GM12878 (cell line): ENCODE measurements at regions not wholly inside any gene's neighbourhood (a gene's known extent, or its start where the extent isn't known, plus 50 kb on each side); places are given as distances from the start of the nearest gene placed in this dataset.

Experiments
- ATAC-seq: fragments of 200-7000 bp; cut with Tn5 transposase; 3 replicates; pipeline ENCODE4 v1.9.1; 2020; ENCODE audit warnings: mild to moderate bottlenecking, moderate library complexity
- BruUV-seq: library from RNA; stranded (reverse); fragments of 400-500 nt; replicated peaks from 2 replicates; lab custom pipeline; 2021; lab: Mats Ljungman, UMichigan
- CTCF ChIA-PET: fragments of 300-600 bp; sonication (Branson Sonifier 250); formaldehyde crosslinking; extraction: SDS; loops from one replicate; lab custom pipeline; 2021; ENCODE audit warnings: inconsistent platforms; lab: Yijun Ruan, JAX
- POLR2A ChIA-PET: fragments of 350-600 bp; formaldehyde crosslinking; extraction: SDS; loops from one replicate; lab custom pipeline; 2021; ENCODE audit warnings: inconsistent platforms; lab: Charles Lee
- RAD21 ChIA-PET: fragments of 300-600 bp; sonication (Branson Sonifier 250); formaldehyde crosslinking; loops from one replicate; lab custom pipeline; 2023; ENCODE audit warnings: antibody characterized with exemption; ENCODE audit not compliant: unreplicated experiment; lab: Charles Lee
- SMC1A ChIA-PET: fragments of 300-600 bp; sonication (Branson Sonifier 250); formaldehyde crosslinking; loops from one replicate; lab custom pipeline; 2023; ENCODE audit not compliant: unreplicated experiment, uncharacterized antibody; lab: Charles Lee
- DNase-seq: peaks from one replicate; pipeline ENCODE4 v3.0.0-alpha.2; 2011; ENCODE audit warnings: low read depth, low spot score
- FAIRE-seq: peaks from 3 replicates; lab custom pipeline; 2011; peaks lifted over from hg19 to GRCh38; lab: Jason Lieb, UNC
- H2AFZ ChIP-seq: 2 replicates; pipeline ENCODE4 v1.6.0; 2011; ENCODE audit warnings: low read depth, low read length, control low read depth; ENCODE audit not compliant: control insufficient read depth
- H3K27ac ChIP-seq: 2 replicates; pipeline ENCODE4 v1.5.1; 2011; ENCODE audit warnings: control low read depth; ENCODE audit not compliant: control insufficient read depth, insufficient read depth
- H3K27me3 ChIP-seq, 2 experiments: replicated peaks in 1 of 2; 2 replicates each; pipeline versions ENCODE4 v1.6.0 to v1.6.1; 2011; ENCODE audit warnings: low read length in 1 of 2; ENCODE audit not compliant: control insufficient read depth in 2 of 2, insufficient read depth in 2 of 2
- H3K36me3 ChIP-seq, 2 experiments: 2 replicates each; pipeline ENCODE4 v1.5.1; 2011; ENCODE audit warnings: low read length in 1 of 2; ENCODE audit not compliant: control insufficient read depth in 2 of 2, insufficient read depth in 2 of 2
- H3K4me1 ChIP-seq: 2 replicates; pipeline ENCODE4 v1.6.1; 2011; ENCODE audit warnings: mild to moderate bottlenecking, low read length, moderate library complexity, mixed read lengths; ENCODE audit not compliant: control insufficient read depth, insufficient read depth
- H3K4me2 ChIP-seq: 2 replicates; pipeline ENCODE4 v1.6.0; 2011; ENCODE audit warnings: control low read depth; ENCODE audit not compliant: control insufficient read depth, insufficient read depth
- H3K4me3 ChIP-seq: fragments of 200-600 bp; sonication (generic); 2 replicates; pipeline ENCODE4 v1.5.1; 2016
- H3K79me2 ChIP-seq: 2 replicates; pipeline ENCODE4 v1.6.0; 2011; ENCODE audit warnings: low read length; ENCODE audit not compliant: control insufficient read depth, insufficient read depth
- H3K9ac ChIP-seq: 2 replicates; pipeline ENCODE4 v1.8.0; 2011; ENCODE audit warnings: low read length, control low read depth, mixed read lengths; ENCODE audit not compliant: control insufficient read depth, insufficient read depth
- H3K9me3 ChIP-seq: replicated peaks from 3 replicates; pipeline ENCODE4 v1.5.1; 2011; ENCODE audit warnings: mild to moderate bottlenecking, low read length; ENCODE audit not compliant: control insufficient read depth, insufficient read depth
- H4K20me1 ChIP-seq: 2 replicates; pipeline ENCODE4 v1.6.0; 2011; ENCODE audit not compliant: control insufficient read depth, insufficient read depth
- ASH2L ChIP-seq: fragments of 300-600, 200-600 bp; sonication (generic); IDR thresholded peaks from 2 replicates; pipeline ENCODE4 v1.6.1; 2017; ENCODE audit warnings: low read depth, mild to moderate bottlenecking, borderline replicate concordance
- BRCA1 ChIP-seq: IDR thresholded peaks from 2 replicates; pipeline ENCODE4 v1.6.1; 2011; ENCODE audit warnings: low read depth, low read length, improper control_type of control experiment
- CHD2 ChIP-seq: IDR thresholded peaks from 2 replicates; pipeline ENCODE4 v1.6.1; 2011; ENCODE audit warnings: low read depth, low read length, improper control_type of control experiment, borderline replicate concordance
- MLLT1 ChIP-seq: fragments of 450-650 bp; IDR thresholded peaks from 2 replicates; pipeline ENCODE4 v1.6.1; 2016; ENCODE audit warnings: mild to moderate bottlenecking
- MTA2 ChIP-seq: fragments of 450-650 bp; IDR thresholded peaks from 2 replicates; pipeline ENCODE4 v1.6.1; 2016; ENCODE audit warnings: low read depth, mild to moderate bottlenecking, moderate library complexity
- NFXL1 ChIP-seq: fragments of 450-650 bp; IDR thresholded peaks from 2 replicates; pipeline ENCODE4 v1.6.1; 2017; ENCODE audit warnings: antibody characterized with exemption, mild to moderate bottlenecking, borderline replicate concordance
- NR2C1 ChIP-seq: fragments of 450-650 bp; IDR thresholded peaks from 2 replicates; pipeline ENCODE4 v1.6.1; 2017; ENCODE audit warnings: antibody characterized with exemption, mild to moderate bottlenecking, moderate library complexity
- NR2F1 ChIP-seq: fragments of 450-650 bp; conservative IDR thresholded peaks from 2 replicates; pipeline ENCODE4 v1.6.1; 2017; ENCODE audit warnings: mild to moderate bottlenecking
- POU2F2 ChIP-seq: IDR thresholded peaks from 3 replicates; pipeline ENCODE4 v1.6.1; 2011; ENCODE audit warnings: low read depth, mild to moderate bottlenecking, low read length, borderline replicate concordance
- RBBP5 ChIP-seq: fragments of 200-600 bp; sonication (generic); conservative IDR thresholded peaks from 2 replicates; pipeline ENCODE4 v1.6.1; 2016
- RELA ChIP-seq: fragments of 450-650 bp; IDR thresholded peaks from 2 replicates; pipeline ENCODE4 v1.8.0; 2014; ENCODE audit warnings: borderline replicate concordance; ENCODE audit not compliant: partially characterized antibody
- RFX5 ChIP-seq: IDR thresholded peaks from 2 replicates; pipeline ENCODE4 v1.6.1; 2011; ENCODE audit warnings: low read depth, low read length, improper control_type of control experiment
- SIN3A ChIP-seq: IDR thresholded peaks from 2 replicates; pipeline ENCODE4 v1.6.1; 2012; ENCODE audit warnings: low read depth, low read length, improper control_type of control experiment
- YBX1 ChIP-seq: fragments of 450-650 bp; IDR thresholded peaks from 2 replicates; pipeline ENCODE4 v1.6.1; 2016; ENCODE audit warnings: antibody characterized with exemption
- ZNF592 ChIP-seq: fragments of 450-650 bp; IDR thresholded peaks from 2 replicates; pipeline ENCODE4 v1.6.1; 2017; ENCODE audit warnings: mild to moderate bottlenecking, moderate library complexity
- ZNF687 ChIP-seq: fragments of 450-650 bp; IDR thresholded peaks from 2 replicates; pipeline ENCODE4 v1.6.1; 2017; ENCODE audit warnings: mild to moderate bottlenecking, moderate library complexity
- WGBS: methylation state at CpG from one replicate; pipeline ENCODE4 v1.1.6; 2016; ENCODE audit warnings: low lambda C conversion rate; ENCODE audit not compliant: insufficient replicate concordance, insufficient coverage; ENCODE audit errors: missing lambda C conversion rate; 5-methylcytosine and 5-hydroxymethylcytosine counted together
- in situ Hi-C: fragments of 300-500 bp; cut with MboI; formaldehyde crosslinking; loops from 9 replicates; pipeline ENCODE4 v1.14.3; 2018; ENCODE audit warnings: mixed read lengths
- intact Hi-C: fragments of 100-400 bp; cut with micrococcal nuclease; formaldehyde crosslinking; loops from one replicate; pipeline ENCODE4 v1.14.2; 2022; ENCODE audit not compliant: unreplicated experiment
- TF ChIP-seq, protein P1 (sequence below): fragments of 450-650 bp; IDR thresholded peaks from 2 replicates; pipeline ENCODE4 v1.6.1; 2014; ENCODE audit warnings: mild to moderate bottlenecking

GRCh38 chr3:176090727-176091126 is 1106.6 kb downstream of the TBL1XR1 start:
- no peaks in the 10 kb centered on the region for H3K79me2 ChIP-seq
- intact Hi-C loops, result no loop called here
- no peak overlapping the region for H2AFZ ChIP-seq
- 28% methylated on average over 3 of the region's 3 CpGs for WGBS
- no peak overlapping the region for H3K27ac ChIP-seq
- CTCF ChIA-PET, result no interaction called here
- no peak for FAIRE-seq
- no peaks in the 10 kb centered on the region for H4K20me1 ChIP-seq
- H3K36me3 ChIP-seq, result no peaks in the 10 kb centered on the region
- in situ Hi-C loops, result no loop called here
- H3K4me1 ChIP-seq, result no peaks in the 10 kb centered on the region
- H3K4me2 ChIP-seq, result no peak overlapping the region
- DNase-seq, result no peak
- POLR2A ChIA-PET, result no interaction called here
- SMC1A ChIA-PET, result no interaction called here
- no peaks in the 10 kb centered on the region for H3K27me3 ChIP-seq
- RAD21 ChIA-PET, result no interaction called here
- no peaks in the 10 kb centered on the region for H3K9me3 ChIP-seq
- no peak overlapping the region for H3K9ac ChIP-seq
- H3K4me3 ChIP-seq, result no peak overlapping the region
- no TSS peak for BruUV-seq
- ATAC-seq, result no peak
- TF ChIP-seq SIN3A, result no peak
- no peak for TF ChIP-seq NR2C1
- no peak for TF ChIP-seq BRCA1
- TF ChIP-seq MLLT1, result no peak
- TF ChIP-seq YBX1, result no peak
- TF ChIP-seq CHD2, result no peak
- no peak for TF ChIP-seq NR2F1
- no peak for TF ChIP-seq RBBP5
- no peak for TF ChIP-seq POU2F2
- TF ChIP-seq RELA, result no peak
- TF ChIP-seq NFXL1, result no peak
- no peak for TF ChIP-seq ZNF592
- TF ChIP-seq RFX5, result no peak
- no peak for TF ChIP-seq ZNF687
- TF ChIP-seq MTA2, result no peak
- TF ChIP-seq, protein P1, sequence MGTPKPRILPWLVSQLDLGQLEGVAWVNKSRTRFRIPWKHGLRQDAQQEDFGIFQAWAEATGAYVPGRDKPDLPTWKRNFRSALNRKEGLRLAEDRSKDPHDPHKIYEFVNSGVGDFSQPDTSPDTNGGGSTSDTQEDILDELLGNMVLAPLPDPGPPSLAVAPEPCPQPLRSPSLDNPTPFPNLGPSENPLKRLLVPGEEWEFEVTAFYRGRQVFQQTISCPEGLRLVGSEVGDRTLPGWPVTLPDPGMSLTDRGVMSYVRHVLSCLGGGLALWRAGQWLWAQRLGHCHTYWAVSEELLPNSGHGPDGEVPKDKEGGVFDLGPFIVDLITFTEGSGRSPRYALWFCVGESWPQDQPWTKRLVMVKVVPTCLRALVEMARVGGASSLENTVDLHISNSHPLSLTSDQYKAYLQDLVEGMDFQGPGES, result no peak
- no peak for TF ChIP-seq ASH2L
